NCI-H446 treated with DMSO at 0.1 percent for 48 hours (cell line): ENCODE measurements at regions not wholly inside any gene's neighbourhood (a gene's known extent, or its start where the extent isn't known, plus 50 kb on each side); places are given as distances from the start of the nearest gene placed in this dataset.

ENCODE experiments used
- DNase-seq: peaks from one replicate; lab custom pipeline; 2025; lab: John Stamatoyannopoulos, UW

DNA sequence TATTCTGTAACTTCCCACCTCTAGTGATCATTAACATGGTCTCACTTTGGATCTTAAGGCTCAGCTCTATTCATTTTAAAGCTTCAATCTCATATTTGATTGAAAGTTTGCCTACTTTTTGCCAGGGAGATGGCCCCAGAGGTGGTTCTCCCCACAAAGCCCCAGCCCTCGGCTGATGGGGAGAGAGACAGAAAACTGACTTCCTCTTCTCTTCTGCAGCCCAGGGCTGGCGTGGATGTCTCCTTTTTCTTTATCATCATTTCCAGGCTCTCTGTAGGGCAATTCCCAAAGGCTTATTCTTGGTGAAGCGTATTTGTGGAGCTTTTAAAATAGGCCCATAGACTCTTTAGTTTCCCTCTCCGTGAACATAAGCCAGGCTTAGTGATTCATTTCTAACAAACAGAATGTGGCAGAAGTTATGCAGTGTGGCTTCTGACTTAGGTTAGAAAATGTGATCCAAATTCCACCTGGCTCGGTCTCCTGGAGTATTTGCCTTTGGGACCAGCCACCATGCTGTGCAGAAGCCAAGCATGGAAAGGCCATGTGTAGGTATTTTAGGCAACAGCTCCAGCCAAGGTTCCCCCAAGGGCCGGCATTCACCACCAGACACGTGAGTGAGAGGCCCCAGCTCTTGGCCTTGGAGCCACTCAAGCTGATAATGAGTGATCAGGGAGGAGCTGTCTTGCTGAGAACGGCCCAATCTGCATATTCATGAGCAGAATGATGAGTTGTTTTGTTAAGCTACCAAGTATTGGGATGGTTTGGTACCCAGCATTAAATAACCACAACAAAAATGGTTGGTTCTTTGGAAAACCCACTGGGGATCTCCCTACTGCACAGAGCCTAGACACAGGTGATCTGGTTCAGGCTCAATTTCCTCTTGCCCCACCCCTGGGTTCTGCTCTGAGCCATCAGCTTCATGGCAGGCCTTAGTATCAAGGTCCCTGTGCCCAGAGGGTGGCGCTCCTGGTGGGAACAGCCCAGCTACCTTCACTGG is 353.2 kb upstream of the PROK2 start:
- DNase-seq: no peak

DNA sequence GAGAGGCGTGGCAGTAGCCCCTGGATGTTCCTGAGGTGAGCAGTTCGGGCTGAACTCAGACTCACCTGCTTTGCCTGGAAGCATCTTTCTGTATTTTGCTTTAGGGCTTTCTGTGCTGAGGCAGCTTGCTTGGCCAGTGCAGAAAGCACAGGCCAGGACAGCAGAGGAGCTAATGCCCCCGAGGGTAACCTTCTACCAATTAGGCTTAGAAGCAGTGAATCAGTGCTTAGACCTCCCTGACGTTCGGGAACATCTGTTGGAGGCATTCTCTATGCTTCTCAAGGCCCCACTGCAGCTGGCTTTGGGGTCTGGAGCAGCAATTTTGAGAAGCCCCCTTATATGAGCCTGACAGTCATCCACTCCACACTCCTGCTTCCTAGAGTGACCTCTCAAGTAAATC is 350.7 kb upstream of the PROK2 start:
- no peak for DNase-seq

DNA sequence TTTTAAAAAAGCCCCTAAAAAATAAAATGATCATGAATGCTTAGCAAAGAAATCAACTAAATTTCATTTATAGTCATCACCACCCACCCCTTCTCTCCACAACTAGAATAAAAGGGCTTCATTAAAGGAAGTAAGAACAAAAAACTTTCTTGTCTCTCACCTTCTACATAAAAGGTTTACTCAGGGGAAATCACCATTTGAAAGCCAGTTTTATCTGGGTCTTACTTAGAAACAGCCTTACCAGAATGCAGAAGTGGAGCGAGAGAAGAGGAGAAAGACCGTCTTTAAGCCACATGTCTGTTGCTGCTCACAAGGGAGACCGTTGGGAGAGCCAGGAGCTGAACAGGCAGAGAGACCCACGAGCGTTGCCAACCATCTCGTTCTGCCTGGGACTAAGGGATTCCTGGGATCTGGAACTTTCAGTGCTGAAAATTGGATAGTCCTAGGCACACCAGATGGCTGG is 350.1 kb upstream of the PROK2 start:
- DNase-seq: no peak

DNA sequence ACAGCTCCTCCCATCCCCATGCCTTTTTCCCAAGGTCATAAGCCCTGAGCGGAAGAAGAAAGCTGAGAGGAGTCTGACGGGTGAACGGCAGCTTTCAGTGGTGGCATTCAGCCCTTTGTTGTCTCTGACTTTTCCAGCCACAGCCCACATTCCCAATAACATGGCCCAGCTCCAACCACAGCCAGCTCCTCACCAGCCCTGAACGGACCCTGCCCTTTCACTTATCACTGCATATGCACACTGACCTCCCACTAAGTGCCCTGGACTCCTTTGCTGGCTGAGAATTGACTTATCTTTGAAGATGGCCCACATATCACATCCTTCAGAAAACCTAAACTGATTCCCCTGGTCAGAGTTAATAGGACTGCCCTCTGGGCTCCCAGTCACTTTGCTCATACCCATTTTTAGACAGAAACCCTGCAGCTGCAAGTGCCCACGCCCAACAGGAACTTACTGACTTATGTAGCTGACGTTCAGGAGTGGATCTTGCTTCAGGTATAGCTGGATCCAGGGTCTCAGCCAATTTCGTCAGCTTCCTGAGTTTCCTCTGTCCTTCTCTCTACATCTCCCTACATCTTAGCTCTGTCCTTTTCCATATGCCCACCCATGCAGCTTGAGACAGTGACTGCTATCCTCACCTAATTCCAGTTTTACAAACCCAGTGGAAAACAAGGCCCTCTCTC is 348.5 kb upstream of the PROK2 start:
- DNase-seq: no peak

DNA sequence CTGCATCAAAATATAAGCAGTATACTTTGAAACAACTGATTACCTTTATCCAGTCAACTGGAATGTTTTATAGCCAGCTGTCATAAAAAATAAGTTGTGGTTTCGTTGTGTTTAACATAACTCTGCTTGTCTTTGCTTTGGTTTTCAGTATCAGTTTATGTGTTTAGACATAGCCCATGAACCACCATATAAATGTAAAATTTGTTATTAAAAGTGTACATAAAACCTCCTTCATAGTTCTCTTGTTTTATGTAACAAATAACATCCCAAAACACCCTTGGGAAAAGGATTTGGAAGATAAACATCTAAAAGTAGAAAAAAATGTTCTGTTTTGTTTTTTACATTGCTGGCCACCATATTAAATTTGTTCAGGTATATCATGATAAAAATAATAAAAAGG is 347.0 kb upstream of the PROK2 start:
- DNase-seq: no peak

DNA sequence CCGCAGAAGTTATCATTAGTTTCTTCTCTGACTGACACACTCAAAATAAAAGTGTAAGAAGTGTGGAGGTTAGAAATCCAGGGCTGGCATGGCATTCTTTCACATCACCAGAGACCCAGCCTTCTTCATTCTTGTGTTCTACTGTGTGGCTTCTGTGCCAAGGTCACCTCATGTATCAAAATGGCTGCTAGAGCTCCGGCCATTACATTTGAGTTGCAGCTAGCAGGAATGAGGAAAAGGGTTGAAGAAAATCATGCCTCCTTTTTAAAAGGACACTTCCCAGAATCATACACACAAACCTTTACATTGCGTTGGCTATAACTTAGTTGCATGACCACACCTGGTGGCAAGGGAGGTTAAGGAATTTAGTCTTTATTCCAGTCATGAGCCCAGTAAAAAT is 345.6 kb upstream of the PROK2 start:
- no peak for DNase-seq

DNA sequence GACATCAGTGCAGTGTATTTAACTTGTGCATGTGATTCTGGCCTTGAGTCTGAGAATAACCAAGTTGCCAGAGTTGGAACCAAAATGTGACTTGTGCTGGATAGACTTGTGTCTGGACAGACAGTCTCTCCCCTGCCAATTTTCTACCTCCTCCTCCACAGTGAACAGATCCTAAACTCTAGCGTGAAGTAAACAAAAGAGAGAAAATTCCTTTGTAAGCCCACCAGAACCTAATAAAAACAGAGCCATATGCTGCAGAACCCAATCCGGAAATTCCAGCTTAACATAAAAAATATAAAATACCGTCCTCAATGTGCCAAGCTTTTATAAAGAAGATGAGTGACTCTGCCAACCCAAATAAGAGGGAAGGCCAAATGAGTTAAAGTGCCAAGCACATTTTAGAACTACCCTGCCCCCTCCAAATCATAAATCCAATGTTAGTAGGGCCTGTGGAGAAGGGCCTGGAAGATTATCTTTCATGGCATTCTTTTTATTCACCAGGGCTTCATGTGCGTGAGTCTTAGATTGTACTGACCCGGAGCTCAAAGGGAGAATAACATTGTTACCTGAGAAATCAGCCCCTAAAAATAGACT is 344.6 kb upstream of the PROK2 start:
- DNase-seq: peak; percentile 29

DNA sequence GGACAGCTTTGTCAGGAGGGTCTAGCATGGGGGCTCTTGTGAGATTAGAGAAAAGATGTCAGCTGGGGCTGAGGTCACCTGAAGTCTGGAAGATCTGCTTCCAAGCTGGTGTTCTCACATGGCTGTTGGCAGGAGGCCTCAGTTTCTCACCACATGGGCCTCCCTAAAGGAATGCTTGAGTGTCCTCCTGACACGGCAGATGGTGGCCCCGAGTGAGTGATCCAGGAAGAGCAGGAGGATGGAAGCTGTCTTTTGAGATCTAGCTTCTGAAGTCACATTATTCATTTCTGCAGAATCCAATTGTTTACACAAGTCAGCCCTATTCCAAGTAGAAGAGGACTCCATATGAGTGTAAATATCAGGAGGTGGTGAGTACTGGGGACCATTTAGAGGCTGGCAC is 344.0 kb upstream of the PROK2 start:
- no peak for DNase-seq

DNA sequence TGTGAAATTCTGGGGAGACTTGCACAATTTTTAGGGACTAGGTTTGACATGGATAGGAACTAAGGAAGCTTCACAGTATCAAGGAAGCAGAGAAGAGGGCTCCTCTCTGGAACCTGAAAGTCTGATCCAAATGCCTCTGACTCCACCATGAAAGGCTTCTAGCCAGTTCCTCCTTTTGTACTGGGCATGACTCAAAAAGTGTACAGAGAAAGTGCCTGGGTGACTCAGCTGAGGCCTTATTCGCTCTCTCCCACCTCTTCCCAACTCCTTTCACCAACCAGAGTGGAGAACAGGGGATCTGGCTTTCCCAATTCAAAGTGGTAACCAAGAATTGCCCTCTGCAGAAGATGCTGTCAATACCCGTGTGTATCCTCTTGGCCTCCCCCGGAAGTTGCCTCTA is 342.9 kb upstream of the PROK2 start:
- DNase-seq: no peak

DNA sequence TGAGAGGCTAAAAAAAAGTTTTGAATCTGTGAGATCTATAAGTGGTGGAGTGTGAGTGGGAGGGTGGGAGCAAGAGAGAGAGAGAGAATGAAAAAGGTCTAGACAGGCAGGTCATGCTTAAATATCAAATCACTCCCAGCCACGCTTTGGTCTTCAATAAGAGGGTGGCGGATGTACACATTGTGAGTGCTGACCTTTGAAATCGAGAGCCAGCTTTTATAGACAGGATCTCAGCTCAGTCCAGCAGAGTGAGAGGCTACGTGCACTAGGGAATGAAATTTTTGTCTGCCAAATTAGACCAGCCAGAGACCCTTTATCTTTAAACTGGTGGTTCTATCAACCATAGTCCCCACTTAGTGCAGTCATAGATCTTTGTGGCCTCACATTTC is 342.3 kb upstream of the PROK2 start:
- DNase-seq: no peak

DNA sequence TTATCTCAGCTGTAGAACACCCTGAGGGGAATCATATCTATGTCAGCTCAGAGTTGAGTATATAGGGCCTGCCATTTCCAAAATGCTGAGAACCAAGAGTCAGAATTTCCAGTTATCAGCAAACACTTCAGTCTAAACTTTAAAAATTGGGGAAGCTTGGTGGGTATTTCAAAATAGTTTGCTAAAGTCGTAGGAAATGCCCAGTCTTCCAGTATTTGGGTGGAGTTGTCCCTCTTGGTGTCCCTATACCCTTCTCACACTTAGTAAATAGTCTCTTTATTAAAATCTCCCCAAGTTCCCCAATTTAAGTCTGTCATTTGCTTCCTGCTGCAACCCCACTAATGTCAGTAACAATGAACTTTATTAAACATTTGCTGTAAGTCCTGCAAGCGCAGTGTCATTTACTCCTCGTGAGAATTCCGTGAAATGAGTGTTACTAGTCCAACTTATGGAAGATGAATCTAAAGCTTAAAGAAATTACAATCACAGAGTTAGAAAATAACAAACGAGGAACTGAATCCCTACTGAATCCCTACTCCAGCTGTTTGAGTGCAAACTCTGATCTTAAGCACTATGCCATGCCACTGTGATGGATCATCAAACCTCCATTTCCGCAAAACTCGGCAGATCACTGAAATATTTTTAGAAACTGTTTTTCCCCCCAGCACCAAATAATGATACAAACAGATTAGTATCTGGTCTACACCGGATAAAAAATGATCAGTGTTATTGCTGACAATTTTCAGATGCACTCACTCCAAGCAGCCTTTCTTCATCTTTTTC is 341.7 kb upstream of the PROK2 start:
- no peak for DNase-seq

DNA sequence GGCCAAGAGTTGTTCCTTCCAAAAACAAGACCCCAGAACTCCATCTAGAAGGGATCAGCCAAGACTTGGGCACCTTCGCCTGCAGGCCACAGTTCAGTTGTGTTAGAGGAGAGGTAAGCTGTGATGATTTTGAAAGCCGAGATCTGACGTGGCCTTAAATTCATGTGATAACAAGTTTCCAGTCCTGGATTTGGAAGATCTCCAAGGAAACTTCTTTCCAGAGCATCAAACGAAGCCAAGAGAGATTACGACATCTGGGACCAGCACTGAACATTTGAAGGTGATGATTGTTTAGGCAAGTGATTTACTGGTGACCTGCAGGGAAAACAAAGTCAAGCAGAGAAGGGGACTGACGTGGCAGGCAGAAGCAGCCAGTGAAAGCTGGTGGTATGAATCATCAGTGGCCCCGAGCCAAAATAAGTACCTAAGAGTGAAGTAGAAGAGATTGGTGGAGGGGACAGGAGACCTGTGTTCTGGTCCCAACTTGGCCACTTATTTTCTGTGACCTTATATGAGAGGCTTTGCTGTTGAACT is 339.0 kb upstream of the PROK2 start:
- DNase-seq: peak; percentile 10

DNA sequence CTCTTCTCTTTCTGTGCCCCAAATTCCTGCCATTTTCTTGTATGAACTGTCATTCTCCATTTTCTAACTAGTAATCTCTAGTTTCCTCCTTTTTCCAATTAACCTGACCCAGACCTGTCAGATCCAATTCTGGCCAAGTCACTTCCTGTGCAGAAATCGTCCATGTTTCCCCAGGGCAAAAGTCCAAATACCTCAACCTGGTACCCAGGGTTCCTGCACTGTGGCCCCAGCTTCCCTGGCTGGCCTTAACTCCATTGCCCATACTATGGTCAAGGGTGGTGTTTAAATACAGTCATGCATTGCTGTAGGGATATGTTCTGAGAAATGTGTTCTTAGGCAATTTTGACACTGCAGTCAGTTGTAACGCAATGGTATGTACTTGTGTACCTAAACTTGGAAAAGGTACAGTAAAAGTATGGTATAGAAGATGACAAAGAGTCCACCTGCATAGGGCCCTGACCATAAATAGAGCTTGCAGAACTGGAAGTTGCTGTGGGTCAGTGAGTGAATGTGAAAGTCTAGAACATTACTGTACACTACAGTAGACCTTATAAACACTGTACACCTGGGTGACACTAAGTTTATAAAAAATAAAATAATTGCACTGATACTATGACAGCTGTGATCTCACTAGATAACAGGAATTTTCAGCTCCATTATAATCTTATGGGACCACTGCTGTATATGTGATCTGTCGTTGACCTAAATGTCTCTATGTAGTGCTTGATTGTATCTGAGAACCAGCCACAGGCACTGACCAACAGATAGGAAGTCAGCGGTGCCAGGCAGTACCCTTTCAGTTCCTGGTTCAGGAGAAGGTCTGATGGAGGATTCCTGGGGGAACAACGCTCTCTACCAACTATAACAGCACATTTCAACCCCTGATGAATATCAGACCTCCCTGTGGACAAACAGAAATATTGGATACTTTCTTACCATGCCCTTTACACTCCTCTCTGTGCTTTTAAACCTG is 336.1 kb upstream of the PROK2 start:
- DNase-seq: no peak

DNA sequence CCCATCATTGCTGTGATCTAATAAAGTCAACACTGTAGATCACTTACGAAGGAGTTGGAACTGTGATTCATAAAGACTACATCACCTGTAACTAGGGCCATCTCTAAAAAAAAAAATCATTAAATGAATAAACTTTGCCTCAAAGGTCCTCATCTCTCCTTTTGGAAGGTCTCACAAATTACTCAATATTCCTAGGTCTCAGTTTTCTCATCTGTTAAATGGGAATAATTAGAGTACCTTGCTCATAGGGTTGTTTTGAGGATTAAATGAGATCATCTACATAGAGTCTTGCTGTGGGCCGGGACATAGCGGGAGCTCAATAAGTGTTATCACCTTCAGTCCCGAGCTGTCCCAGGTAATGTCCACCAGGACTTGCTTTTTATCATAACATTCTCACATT is 335.1 kb upstream of the PROK2 start:
- DNase-seq: no peak

DNA sequence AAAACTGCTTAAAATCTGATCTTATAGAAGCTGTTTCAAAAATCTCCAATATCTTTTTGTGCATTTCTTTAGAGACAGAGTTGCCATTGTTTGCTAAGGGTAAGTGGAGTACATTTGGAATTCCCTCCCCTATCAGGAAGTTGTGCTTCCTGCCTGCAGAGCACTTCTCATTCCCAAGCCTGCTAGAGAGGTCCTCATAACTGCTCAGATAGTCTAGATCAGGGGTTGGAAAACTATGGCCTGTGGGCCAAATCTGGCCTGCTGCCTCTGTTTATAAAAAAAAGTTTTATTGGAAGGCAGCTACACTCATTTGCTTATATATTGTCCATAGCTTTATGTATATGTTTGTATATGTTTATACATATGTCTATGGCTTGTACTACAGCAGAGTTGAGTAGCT is 333.7 kb upstream of the PROK2 start:
- DNase-seq: no peak

DNA sequence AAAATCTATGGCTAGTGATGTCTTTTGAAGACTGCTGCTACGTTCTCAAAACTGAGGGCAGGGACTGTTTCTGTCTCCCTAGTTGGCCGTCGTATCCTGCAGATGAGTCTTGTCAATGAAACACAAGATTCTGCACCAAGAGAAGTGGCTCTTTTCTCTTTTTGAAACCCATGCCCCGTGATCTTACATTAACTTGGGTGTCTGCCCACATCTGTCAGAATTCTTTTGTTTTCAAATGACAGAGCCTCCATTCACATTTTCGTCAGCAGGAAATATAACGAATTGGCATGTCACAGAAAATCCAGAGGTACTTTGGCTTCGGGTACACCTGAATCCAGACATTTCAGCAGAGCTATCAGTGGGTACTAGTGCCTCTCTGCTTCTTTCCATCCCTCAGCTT is 331.3 kb upstream of the PROK2 start:
- DNase-seq: no peak

DNA sequence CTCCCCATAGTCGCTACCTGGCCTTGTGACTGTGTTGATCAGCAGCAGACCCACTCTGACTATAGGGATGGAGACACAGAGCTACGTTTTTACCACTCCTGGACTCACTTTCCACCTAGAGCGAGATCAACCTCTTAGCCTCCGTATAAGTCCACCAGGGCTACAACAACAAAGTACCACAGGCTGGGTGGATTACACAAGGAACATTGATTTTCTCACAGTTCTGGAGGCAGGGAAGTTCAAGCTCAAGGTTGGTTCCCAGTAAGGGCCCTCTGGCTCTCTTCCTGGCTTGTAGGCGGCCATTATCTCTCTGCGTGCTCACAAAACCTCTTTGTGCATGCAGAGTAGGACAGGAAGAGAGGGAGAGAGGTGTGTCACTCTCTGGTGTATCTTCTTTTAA is 330.4 kb upstream of the PROK2 start:
- no peak for DNase-seq

DNA sequence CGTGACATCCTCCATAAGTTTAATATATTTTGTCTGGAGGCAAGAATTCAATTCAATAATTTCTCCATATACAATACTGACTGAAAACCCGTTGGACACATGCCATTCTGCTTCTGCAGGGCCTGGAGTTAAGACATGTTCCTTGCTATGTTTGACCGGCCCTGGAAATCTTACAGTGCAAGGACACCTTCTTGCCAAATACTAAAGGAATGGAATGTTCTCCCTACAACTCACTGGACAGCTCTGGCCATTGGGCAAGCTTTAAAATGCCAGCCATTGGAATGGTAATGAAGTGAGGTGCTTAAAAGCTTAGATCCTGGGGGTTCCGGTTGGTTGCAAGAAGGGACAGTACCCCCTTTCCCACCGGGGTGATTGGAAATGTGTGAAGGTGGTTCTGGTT is 329.8 kb upstream of the PROK2 start:
- no peak for DNase-seq

DNA sequence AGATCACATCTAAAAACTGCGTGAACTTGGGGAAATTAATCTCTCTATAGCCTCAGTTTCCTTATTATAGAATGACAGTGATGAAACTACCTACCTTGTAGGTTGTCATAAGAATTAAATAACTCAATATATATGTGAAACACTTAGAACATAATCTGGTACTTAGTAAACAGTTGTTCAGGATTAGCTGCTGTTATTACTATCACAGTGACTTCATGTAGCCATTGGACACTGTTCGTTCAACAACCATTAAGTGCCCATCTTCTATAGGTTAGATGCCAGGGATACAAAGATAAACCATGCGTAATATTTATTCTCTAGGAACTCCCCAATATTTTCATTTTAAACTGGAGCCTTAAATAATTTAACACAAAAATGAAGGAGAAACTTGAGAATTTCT is 329.0 kb upstream of the PROK2 start:
- DNase-seq: no peak

DNA sequence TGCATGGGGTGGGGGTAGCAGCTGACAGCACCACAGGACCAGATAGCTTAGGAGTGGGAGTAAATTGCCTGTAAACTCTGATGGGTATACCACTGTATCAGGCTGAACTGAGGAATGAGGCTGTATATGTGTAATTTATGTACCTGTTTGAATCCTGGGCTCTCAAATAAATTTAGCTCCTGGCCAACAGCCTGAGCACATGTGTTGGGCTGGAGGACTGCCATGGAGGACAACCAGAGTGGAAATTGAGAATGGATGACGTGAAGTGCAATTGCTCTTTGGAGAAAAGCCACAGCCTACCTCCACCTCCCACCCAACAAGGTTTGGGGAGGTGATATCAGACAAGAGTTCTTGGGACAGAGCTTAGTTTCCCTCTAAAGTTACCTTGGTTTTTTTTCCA is 328.6 kb upstream of the PROK2 start:
- no peak for DNase-seq

DNA sequence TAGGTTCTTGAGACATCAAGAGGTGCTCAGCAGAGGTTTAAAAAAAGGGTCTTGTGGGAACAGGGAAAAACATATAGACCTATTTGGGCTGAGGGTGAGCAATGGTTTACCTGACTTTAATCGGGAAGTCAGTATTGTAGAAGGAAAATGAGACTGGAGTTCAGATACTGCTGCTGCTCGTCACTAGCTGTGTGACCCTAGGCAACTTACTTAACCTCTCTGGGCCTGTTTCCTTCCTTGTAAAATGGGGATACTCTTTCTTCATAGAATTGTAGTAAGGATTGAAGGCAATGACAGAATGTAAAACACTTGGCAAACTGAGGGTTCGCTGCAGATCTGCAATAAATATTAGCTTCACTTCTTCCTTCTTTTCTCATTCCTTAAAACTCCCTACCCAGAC is 327.5 kb upstream of the PROK2 start:
- DNase-seq: no peak
